ENCODE measurements at regions not wholly inside any gene's neighbourhood (a gene's known extent, or its start where the extent isn't known, plus 50 kb on each side); places are given as distances from the start of the nearest gene placed in this dataset.

- no peak for ATAC-seq (ENCODE audit: low read depth in 2 of 2)
- Mint-ChIP-seq H3K36me3 (no peaks in the 10 kb centered on the region), H3K9me3 (peaks cover 4 to 30% (median 8%) of the 10 kb centered on the region in 7 donors), H3K4me3 (no peak overlapping the region), H3K27ac (no peak overlapping the region), H3K27me3 (no peaks in the 10 kb centered on the region), H3K4me1 (no peaks in the 10 kb centered on the region)
- no peak for DNase-seq
Measured at GRCh38 chr13:74871369-74872070, 610.4 kb downstream of the TBC1D4 start.

GRCh38 chr13:74870865-74871264, 611.1 kb downstream of the TBC1D4 start:
- no peak for DNase-seq
- H3K4me3 Mint-ChIP-seq: no peak overlapping the region
- no peak for ATAC-seq (ENCODE audit: low read depth in 2 of 2)
- no peaks in the 10 kb centered on the region for H3K27me3 Mint-ChIP-seq
- peaks cover 4 to 30% (median 8%) of the 10 kb centered on the region in 7 donors for H3K9me3 Mint-ChIP-seq
- H3K36me3 Mint-ChIP-seq: no peaks in the 10 kb centered on the region
- no peak overlapping the region for H3K27ac Mint-ChIP-seq
- H3K4me1 Mint-ChIP-seq: no peaks in the 10 kb centered on the region

- no peak overlapping the region for H3K4me3 Mint-ChIP-seq
- H3K9me3 Mint-ChIP-seq: peaks cover 4 to 29% (median 6%) of the 10 kb centered on the region in 7 donors
- H3K27me3 Mint-ChIP-seq: no peaks in the 10 kb centered on the region
- H3K4me1 Mint-ChIP-seq: no peaks in the 10 kb centered on the region
- H3K36me3 Mint-ChIP-seq: no peaks in the 10 kb centered on the region
- DNase-seq (no peak), ATAC-seq (ENCODE audit: low read depth in 2 of 2) (no peak)
- no peak overlapping the region for H3K27ac Mint-ChIP-seq
Measured at GRCh38 chr13:74869846-74870245, 612.1 kb downstream of the TBC1D4 start.

GRCh38 chr13:74868049-74868448, 613.9 kb downstream of the TBC1D4 start:
- no peaks in the 10 kb centered on the region for H3K36me3 Mint-ChIP-seq
- H3K27me3 Mint-ChIP-seq: no peaks in the 10 kb centered on the region
- ATAC-seq (ENCODE audit: low read depth in 2 of 2) (no peak), DNase-seq (no peak)
- no peak overlapping the region for H3K4me3 Mint-ChIP-seq
- no peaks in the 10 kb centered on the region for H3K4me1 Mint-ChIP-seq
- H3K27ac Mint-ChIP-seq: no peak overlapping the region
- H3K9me3 Mint-ChIP-seq: peaks cover under 1 to 29% (median 6%) of the 10 kb centered on the region in 7 donors

- Mint-ChIP-seq H3K36me3 (no peaks in the 10 kb centered on the region), H3K27me3 (no peaks in the 10 kb centered on the region), H3K9me3 (peaks cover 0 to 29% (median 6%) of the 10 kb centered on the region in 7 donors), H3K27ac (no peak overlapping the region), H3K4me1 (no peaks in the 10 kb centered on the region), H3K4me3 (no peak overlapping the region)
- DNase-seq (no peak), ATAC-seq (ENCODE audit: low read depth in 2 of 2) (no peak)
Measured at GRCh38 chr13:74867460-74867859, 614.5 kb downstream of the TBC1D4 start.

- Mint-ChIP-seq H3K27ac (no peak overlapping the region), H3K9me3 (peaks cover 0 to 29% (median 6%) of the 10 kb centered on the region in 7 donors), H3K4me3 (no peak overlapping the region), H3K4me1 (no peaks in the 10 kb centered on the region), H3K36me3 (no peaks in the 10 kb centered on the region), H3K27me3 (no peaks in the 10 kb centered on the region)
- no peak for ATAC-seq (ENCODE audit: low read depth in 2 of 2)
- no peak for DNase-seq
Measured at GRCh38 chr13:74866101-74866500, 615.9 kb downstream of the TBC1D4 start.

- ATAC-seq (ENCODE audit: low read depth in 2 of 2) (no peak), DNase-seq (no peak)
- Mint-ChIP-seq H3K27ac (no peak overlapping the region), H3K27me3 (no peaks in the 10 kb centered on the region), H3K9me3 (peaks cover 0 to 29% (median 6%) of the 10 kb centered on the region in 7 donors), H3K36me3 (no peaks in the 10 kb centered on the region), H3K4me1 (no peaks in the 10 kb centered on the region), H3K4me3 (no peak overlapping the region)
Measured at GRCh38 chr13:74865656-74866055, 616.3 kb downstream of the TBC1D4 start.

GRCh38 chr13:74860789-74861188, 621.2 kb downstream of the TBC1D4 start:
- Mint-ChIP-seq H3K4me3 (no peak overlapping the region), H3K36me3 (no peaks in the 10 kb centered on the region), H3K9me3 (peaks cover 0 to 26% (median 4%) of the 10 kb centered on the region in 7 donors), H3K27ac (no peak overlapping the region), H3K4me1 (no peaks in the 10 kb centered on the region), H3K27me3 (no peaks in the 10 kb centered on the region)
- ATAC-seq (ENCODE audit: low read depth in 2 of 2): no peak
- DNase-seq: no peak

- no peak overlapping the region for H3K4me3 Mint-ChIP-seq
- no peaks in the 10 kb centered on the region for H3K36me3 Mint-ChIP-seq
- H3K9me3 Mint-ChIP-seq: peaks cover 2 to 26% (median 4%) of the 10 kb centered on the region in 7 donors
- ATAC-seq (ENCODE audit: low read depth in 2 of 2): no peak
- no peak overlapping the region for H3K27ac Mint-ChIP-seq
- DNase-seq: no peak
- no peaks in the 10 kb centered on the region for H3K4me1 Mint-ChIP-seq
- H3K27me3 Mint-ChIP-seq: no peaks in the 10 kb centered on the region
Measured at GRCh38 chr13:74850893-74851292, 631.1 kb downstream of the TBC1D4 start.

GRCh38 chr13:74847966-74848365, 634.0 kb downstream of the TBC1D4 start:
- ATAC-seq (ENCODE audit: low read depth in 2 of 2): no peak
- Mint-ChIP-seq H3K36me3 (no peaks in the 10 kb centered on the region), H3K4me3 (no peak overlapping the region)

GRCh38 chr13:74845806-74846205, 636.2 kb downstream of the TBC1D4 start:
- no peak for DNase-seq
- no peaks in the 10 kb centered on the region for H3K27me3 Mint-ChIP-seq
- H3K4me1 Mint-ChIP-seq: no peaks in the 10 kb centered on the region
- no peak overlapping the region for H3K27ac Mint-ChIP-seq
- no peak for ATAC-seq (ENCODE audit: low read depth in 2 of 2)
- no peaks in the 10 kb centered on the region for H3K9me3 Mint-ChIP-seq
- H3K36me3 Mint-ChIP-seq: no peaks in the 10 kb centered on the region
- H3K4me3 Mint-ChIP-seq: no peak overlapping the region

More at GRCh38 chr13:74847966-74848365, 634.0 kb downstream of the TBC1D4 start:
- no peaks in the 10 kb centered on the region for H3K4me1 Mint-ChIP-seq
- H3K9me3 Mint-ChIP-seq: no peaks in the 10 kb centered on the region
- no peak for DNase-seq
- no peaks in the 10 kb centered on the region for H3K27me3 Mint-ChIP-seq
- no peak overlapping the region for H3K27ac Mint-ChIP-seq

- H3K9me3 Mint-ChIP-seq: peaks cover 0 to 4% (median 0%) of the 10 kb centered on the region in 7 donors
- DNase-seq (no peak), ATAC-seq (ENCODE audit: low read depth in 2 of 2) (no peak)
- no peaks in the 10 kb centered on the region for H3K36me3 Mint-ChIP-seq
- no peak overlapping the region for H3K27ac Mint-ChIP-seq
- H3K4me1 Mint-ChIP-seq: no peaks in the 10 kb centered on the region
- H3K27me3 Mint-ChIP-seq: no peaks in the 10 kb centered on the region
- H3K4me3 Mint-ChIP-seq: no peak overlapping the region
Measured at GRCh38 chr13:74841651-74842050, 640.3 kb downstream of the TBC1D4 start.

GRCh38 chr13:74841123-74841522, 640.8 kb downstream of the TBC1D4 start:
- no peaks in the 10 kb centered on the region for H3K27me3 Mint-ChIP-seq
- ATAC-seq (ENCODE audit: low read depth in 2 of 2) (no peak), DNase-seq (no peak)
- H3K4me3 Mint-ChIP-seq: no peak overlapping the region
- no peaks in the 10 kb centered on the region for H3K4me1 Mint-ChIP-seq
- no peaks in the 10 kb centered on the region for H3K36me3 Mint-ChIP-seq
- H3K27ac Mint-ChIP-seq: no peak overlapping the region
- peaks cover 0 to 4% (median 0%) of the 10 kb centered on the region in 7 donors for H3K9me3 Mint-ChIP-seq

GRCh38 chr13:74839656-74840055, 642.3 kb downstream of the TBC1D4 start:
- H3K27me3 Mint-ChIP-seq: no peaks in the 10 kb centered on the region
- no peak overlapping the region for H3K27ac Mint-ChIP-seq
- H3K36me3 Mint-ChIP-seq: no peaks in the 10 kb centered on the region
- H3K4me3 Mint-ChIP-seq: no peak overlapping the region
- H3K9me3 Mint-ChIP-seq: peaks cover 0 to 4% (median 0%) of the 10 kb centered on the region in 7 donors
- no peak for DNase-seq
- ATAC-seq (ENCODE audit: low read depth in 2 of 2): no peak
- no peaks in the 10 kb centered on the region for H3K4me1 Mint-ChIP-seq
